Neural cell (in vitro differentiated cells): ENCODE measurements at regions not wholly inside any gene's neighbourhood (a gene's known extent, or its start where the extent isn't known, plus 50 kb on each side); places are given as distances from the start of the nearest gene placed in this dataset.

Source experiments
- H2AFZ ChIP-seq: fragments of 200-600, 300-800 bp; sonication (generic), shearing (Covaris generic); 2 replicates; pipeline ENCODE4 v1.6.0; 2014; ENCODE audit warnings: low read depth, mild to moderate bottlenecking, antibody characterized with exemption, low read length, moderate library complexity
- H3F3A ChIP-seq: fragments of 200-600 bp; shearing (Covaris generic); 2 replicates; pipeline ENCODE4 v1.6.1; 2016; ENCODE audit warnings: mild to moderate bottlenecking, moderate library complexity, mixed read lengths, antibody characterized with exemption, low read length; ENCODE audit not compliant: insufficient read depth, poor library complexity, severe bottlenecking
- H3K27ac ChIP-seq: fragments of 200-600, 300-800 bp; sonication (generic), shearing (Covaris generic); 2 replicates; pipeline ENCODE4 v1.5.1; 2014; ENCODE audit warnings: mild to moderate bottlenecking, low read length, moderate library complexity
- H3K27me3 ChIP-seq: fragments of 300-800, 200-600 bp; sonication (generic), shearing (Covaris generic); 2 replicates; pipeline ENCODE4 v1.6.0; 2014; ENCODE audit warnings: mild to moderate bottlenecking, low read depth, low read length, moderate library complexity; ENCODE audit not compliant: insufficient read depth
- H3K36me3 ChIP-seq: fragments of 300-800, 200-600 bp; sonication (generic), shearing (Covaris generic); 2 replicates; pipeline ENCODE4 v1.5.1; 2014; ENCODE audit warnings: mild to moderate bottlenecking, antibody characterized with exemption, low read length, moderate library complexity; ENCODE audit not compliant: insufficient read depth
- H3K4me2 ChIP-seq: fragments of 300-800, 200-600 bp; sonication (generic), shearing (Covaris generic); 2 replicates; pipeline ENCODE4 v1.6.0; 2014; ENCODE audit warnings: mild to moderate bottlenecking, low read length
- H3K4me3 ChIP-seq: fragments of 300-800, 200-600 bp; sonication (generic), shearing (Covaris generic); 2 replicates; pipeline ENCODE4 v1.5.1; 2014; ENCODE audit warnings: mild to moderate bottlenecking, low read length, moderate library complexity
- H3K79me2 ChIP-seq: fragments of 200-600 bp; shearing (Covaris generic); replicated peaks from 2 replicates; pipeline ENCODE4 v1.6.0; 2014; ENCODE audit warnings: mild to moderate bottlenecking, low read length, moderate library complexity; ENCODE audit not compliant: insufficient read depth
- H3K9ac ChIP-seq: fragments of 300-800, 200-600 bp; sonication (generic), shearing (Covaris generic); 2 replicates; pipeline ENCODE4 v1.6.1; 2016; ENCODE audit warnings: mild to moderate bottlenecking, low read length, mixed read lengths
- H3K9me2 ChIP-seq: fragments of 200-600 bp; shearing (Covaris generic); 2 replicates; pipeline ENCODE4 v1.6.1; 2016; ENCODE audit warnings: mild to moderate bottlenecking, low read length, mixed read lengths; ENCODE audit not compliant: insufficient read depth
- H3K9me3 ChIP-seq: fragments of 200-600, 300-800 bp; sonication (generic), shearing (Covaris generic); 2 replicates; pipeline ENCODE4 v1.6.1; 2016; ENCODE audit warnings: mild to moderate bottlenecking, mixed run types, low read length, moderate library complexity, mixed read lengths
- H4K20me1 ChIP-seq: fragments of 200-600 bp; shearing (Covaris generic); 2 replicates; pipeline ENCODE4 v1.6.1; 2016; ENCODE audit warnings: mild to moderate bottlenecking, mixed run types; ENCODE audit not compliant: insufficient read depth
- CTCF ChIP-seq: fragments of 450-650 bp; IDR thresholded peaks from 2 replicates; pipeline ENCODE4 v1.5.1; 2014; ENCODE audit warnings: antibody characterized with exemption, mild to moderate bottlenecking, moderate library complexity; ENCODE audit not compliant: poor library complexity, severe bottlenecking
- EP300 ChIP-seq: fragments of 450-650 bp; conservative IDR thresholded peaks from 2 replicates; pipeline ENCODE4 v1.6.1; 2014; ENCODE audit warnings: antibody characterized with exemption, mild to moderate bottlenecking, moderate library complexity; ENCODE audit not compliant: poor library complexity, severe bottlenecking
- EZH2 ChIP-seq: fragments of 200-600, 300-800 bp; shearing (Covaris generic), sonication (generic); IDR thresholded peaks from 2 replicates; pipeline ENCODE4 v1.6.1; 2014; ENCODE audit warnings: antibody characterized with exemption, low read length, borderline replicate concordance, mild to moderate bottlenecking; ENCODE audit not compliant: insufficient read depth, poor library complexity, severe bottlenecking
- MXI1 ChIP-seq: fragments of 450-650 bp; conservative IDR thresholded peaks from 2 replicates; pipeline ENCODE4 v1.6.1; 2014; ENCODE audit warnings: antibody characterized with exemption, mild to moderate bottlenecking; ENCODE audit not compliant: poor library complexity, severe bottlenecking
- POLR2AphosphoS5 ChIP-seq: IDR thresholded peaks from 2 replicates; pipeline ENCODE4 v1.6.1; 2012
- RAD21 ChIP-seq: fragments of 450-650 bp; conservative IDR thresholded peaks from 2 replicates; pipeline ENCODE4 v1.6.1; 2014; ENCODE audit warnings: antibody characterized with exemption, mild to moderate bottlenecking, moderate library complexity
- REST ChIP-seq: IDR thresholded peaks from 2 replicates; pipeline ENCODE4 v1.6.1; 2012; ENCODE audit warnings: borderline replicate concordance
- SMC3 ChIP-seq: fragments of 450-650 bp; conservative IDR thresholded peaks from 2 replicates; pipeline ENCODE4 v1.6.1; 2014; ENCODE audit warnings: antibody characterized with exemption, mild to moderate bottlenecking, moderate library complexity; ENCODE audit not compliant: poor library complexity
- TAF1 ChIP-seq: IDR thresholded peaks from 2 replicates; pipeline ENCODE4 v1.6.1; 2012; ENCODE audit warnings: low read depth

- H4K20me1 ChIP-seq: no peaks in the 10 kb centered on the region
- no peak overlapping the region for H3K27ac ChIP-seq
- no peaks in the 10 kb centered on the region for H3K79me2 ChIP-seq
- H3K9me2 ChIP-seq: no peaks in the 10 kb centered on the region
- no peaks in the 10 kb centered on the region for H3K9me3 ChIP-seq
- H3K27me3 ChIP-seq: no peaks in the 10 kb centered on the region
- H2AFZ ChIP-seq: no peak overlapping the region
- H3K9ac ChIP-seq: no peak overlapping the region
- TF ChIP-seq MXI1 (no peak), SMC3 (no peak), REST (no peak), EZH2 (no peak), TAF1 (no peak), CTCF (no peak)
- H3K36me3 ChIP-seq: no peaks in the 10 kb centered on the region
- no peak overlapping the region for H3K4me2 ChIP-seq
- H3K4me3 ChIP-seq: no peak overlapping the region
- H3F3A ChIP-seq: no peaks in the 10 kb centered on the region
Measured at GRCh38 chr11:25349537-25349936, 852.7 kb downstream of the LUZP2 start.

- no peaks in the 10 kb centered on the region for H3K79me2 ChIP-seq
- H3K9me2 ChIP-seq: no peaks in the 10 kb centered on the region
- no peaks in the 10 kb centered on the region for H3K27me3 ChIP-seq
- no peak overlapping the region for H3K9ac ChIP-seq
- H3K27ac ChIP-seq: no peak overlapping the region
- no peak overlapping the region for H3K4me3 ChIP-seq
- H3K36me3 ChIP-seq: no peaks in the 10 kb centered on the region
- H2AFZ ChIP-seq: no peak overlapping the region
- H4K20me1 ChIP-seq: no peaks in the 10 kb centered on the region
- no peak overlapping the region for H3K4me2 ChIP-seq
- no peaks in the 10 kb centered on the region for H3K9me3 ChIP-seq
- TF ChIP-seq EP300 (no peak), MXI1 (no peak), EZH2 (no peak), SMC3 (no peak), POLR2AphosphoS5 (no peak), TAF1 (no peak), CTCF (no peak), REST (no peak), RAD21 (no peak)
- no peaks in the 10 kb centered on the region for H3F3A ChIP-seq
Measured at GRCh38 chr11:25350899-25351803, 854.3 kb downstream of the LUZP2 start.
